ENCODE measurements at regions not wholly inside any gene's neighbourhood (a gene's known extent, or its start where the extent isn't known, plus 50 kb on each side); places are given as distances from the start of the nearest gene placed in this dataset.
A peak's percentile ranks its signal among the peaks of the same experiment; 100 is the strongest.

DNA sequence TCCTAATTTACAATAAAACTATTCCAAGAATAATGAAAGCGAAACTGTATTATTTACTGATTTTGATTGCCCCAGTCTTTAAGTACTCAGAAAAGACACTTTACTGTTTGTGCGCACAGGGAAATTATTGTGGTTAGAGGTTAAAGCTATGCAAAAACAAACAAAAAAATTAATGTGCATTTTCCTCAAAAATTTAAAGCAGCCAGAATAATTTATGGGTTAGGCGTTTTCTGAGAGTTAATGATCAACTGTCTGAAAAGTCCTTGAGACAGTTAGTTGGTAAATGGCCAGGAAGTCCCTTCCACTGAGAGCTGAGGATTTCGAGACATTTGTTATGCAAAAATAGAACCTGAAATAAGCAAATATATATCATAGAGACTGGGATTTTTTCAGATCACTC is 143.3 kb downstream of the IRS1 start:
- H3K4me3 ChIP-seq (ENCODE audit: low read depth, low read length), result no peak overlapping the region
- DNase-seq (ENCODE audit: low read depth), result no peak

DNA sequence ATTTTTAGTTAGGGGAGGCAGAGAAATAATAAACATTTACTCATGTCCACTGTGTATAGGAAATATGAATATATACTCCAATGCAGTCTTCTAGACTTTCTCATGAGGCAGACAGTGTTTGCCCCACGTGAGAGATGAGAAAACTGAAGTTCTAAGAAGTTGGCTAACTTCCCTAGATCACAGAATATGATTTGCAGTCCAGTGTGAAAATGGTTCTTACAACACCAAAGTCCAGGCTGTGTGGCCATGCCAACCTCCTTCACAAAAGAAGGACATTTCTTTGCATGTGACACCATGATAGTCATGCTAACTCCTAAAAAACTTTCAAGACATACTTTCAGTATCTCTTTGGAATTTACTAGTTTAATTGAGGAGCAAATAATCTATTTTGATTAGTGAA is 143.7 kb downstream of the IRS1 start:
- no peak overlapping the region for H3K4me3 ChIP-seq (ENCODE audit: low read depth, low read length)
- no peak for DNase-seq (ENCODE audit: low read depth)

DNA sequence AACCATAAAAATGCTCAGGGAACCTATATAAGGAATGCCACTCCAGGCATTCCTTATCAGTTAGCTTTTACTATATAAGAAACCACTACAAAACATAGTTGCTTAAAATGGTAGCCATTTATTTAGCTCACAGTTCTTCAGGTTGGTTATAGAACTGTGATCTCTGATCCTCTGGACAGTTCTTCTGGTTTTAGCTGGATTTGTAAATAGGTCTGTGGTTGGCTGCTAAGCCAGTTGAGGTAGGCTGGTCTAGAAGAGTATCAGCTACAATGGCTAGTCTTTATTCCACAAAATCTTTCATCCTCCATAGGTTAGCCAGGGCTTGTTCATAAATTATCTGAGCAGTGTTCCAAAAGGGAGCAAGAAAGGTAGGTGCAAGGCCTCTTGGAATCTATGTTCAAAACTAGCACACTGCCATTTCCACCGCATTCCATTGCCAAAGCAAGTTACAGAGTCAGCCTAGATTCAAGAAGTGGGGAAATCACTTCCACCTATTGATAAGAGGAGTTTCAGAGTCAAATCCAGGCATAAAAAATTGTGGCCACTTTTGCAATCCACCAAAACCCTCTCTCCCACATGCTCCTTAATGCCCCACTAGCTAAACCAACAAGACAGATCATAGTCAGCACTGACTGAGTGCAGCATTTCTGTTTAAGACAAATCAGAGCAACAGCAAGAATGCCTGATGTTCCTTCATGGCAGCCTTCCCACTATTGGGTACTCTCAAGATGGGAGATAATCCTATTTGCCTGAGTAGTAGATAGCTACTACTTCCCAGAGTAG is 146.4 kb downstream of the IRS1 start:
- H3K4me3 ChIP-seq (ENCODE audit: low read depth, low read length), result no peak overlapping the region

DNA sequence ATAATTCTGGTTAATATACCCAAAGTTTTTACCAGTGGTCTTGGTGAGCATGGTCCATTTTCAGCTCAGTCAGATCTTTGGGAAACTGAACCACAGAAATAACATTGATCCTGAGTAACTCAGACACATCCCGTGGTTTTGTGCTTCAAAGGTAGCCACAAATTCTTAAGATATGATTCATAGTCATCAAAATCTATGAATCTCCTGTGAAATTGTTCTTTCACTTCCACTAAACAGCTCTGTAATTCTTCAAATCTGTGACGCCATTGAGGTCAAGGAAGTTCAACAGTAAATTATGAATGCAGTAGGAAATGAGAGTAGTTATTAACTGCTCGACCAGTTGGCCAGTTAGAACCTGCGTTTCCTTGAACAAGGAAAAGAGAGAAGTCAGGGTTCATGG is 147.3 kb downstream of the IRS1 start:
- peak; percentile 82 for DNase-seq (ENCODE audit: low read depth)
- H3K4me3 ChIP-seq (ENCODE audit: low read depth, low read length), result no peak overlapping the region

More for the DNA sequence above, 146.4 kb downstream of the IRS1 start:
- DNase-seq (ENCODE audit: low read depth), result no peak

DNA sequence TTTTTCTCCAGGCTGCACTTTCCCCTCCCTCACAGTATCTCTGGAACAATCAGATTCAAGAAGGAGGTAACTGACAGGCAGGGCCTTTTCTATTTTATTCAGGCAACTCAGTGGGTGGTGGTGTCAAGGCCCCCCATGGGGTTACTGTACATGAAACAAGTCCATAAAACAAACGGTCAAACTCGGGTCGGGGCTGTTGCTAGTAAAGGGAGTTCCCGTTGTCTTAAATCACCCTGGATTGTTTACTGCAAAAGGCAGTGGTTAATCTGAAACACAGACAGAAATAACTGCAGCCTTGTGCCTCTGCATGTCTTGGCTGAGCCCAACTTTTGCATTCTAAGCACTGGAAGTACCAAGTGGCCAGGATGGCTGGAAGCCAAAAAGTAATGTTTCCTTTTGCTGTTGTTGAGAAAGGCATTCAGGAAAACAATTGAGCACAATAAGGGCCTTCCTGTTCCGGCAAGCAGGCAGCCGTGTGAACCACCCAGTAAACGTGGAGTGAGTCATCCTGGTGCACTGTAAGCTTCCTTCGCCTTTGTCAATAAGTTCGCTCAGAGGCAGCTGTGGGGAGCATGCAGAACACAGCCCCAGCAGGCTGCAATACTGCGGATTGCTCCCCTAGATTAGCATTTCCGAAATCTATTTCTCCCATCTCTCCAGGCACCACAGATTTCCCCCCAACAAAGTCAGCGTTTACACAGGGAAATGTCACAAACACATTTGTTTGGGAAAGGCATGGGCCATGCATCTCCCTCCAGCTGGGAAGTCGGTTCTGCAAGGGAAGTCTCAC is 149.6 kb downstream of the IRS1 start:
- peak; percentile 99 for DNase-seq (ENCODE audit: low read depth)
- H3K4me3 ChIP-seq (ENCODE audit: low read depth, low read length), result no peak overlapping the region

DNA sequence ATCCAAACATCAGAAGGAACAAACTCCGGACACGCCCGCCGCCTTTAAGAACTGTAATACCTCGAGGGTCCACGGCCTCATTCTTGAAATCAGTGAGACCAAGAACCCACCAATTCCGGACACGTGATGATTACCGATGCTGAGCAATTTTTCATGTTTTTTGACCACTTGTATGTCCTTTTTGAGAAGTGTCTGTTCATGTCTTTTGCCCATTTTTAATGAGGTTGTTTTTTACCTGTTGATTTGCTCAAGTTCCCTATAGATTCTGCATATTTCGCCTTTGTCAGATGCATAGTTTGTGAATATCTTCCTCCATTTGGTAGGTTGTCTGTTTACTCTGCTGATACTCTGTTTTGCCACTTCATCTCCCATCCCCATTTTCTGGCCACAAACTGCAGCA is 150.4 kb downstream of the IRS1 start:
- H3K4me3 ChIP-seq (ENCODE audit: low read depth, low read length), result no peak overlapping the region
- no peak for DNase-seq (ENCODE audit: low read depth)

DNA sequence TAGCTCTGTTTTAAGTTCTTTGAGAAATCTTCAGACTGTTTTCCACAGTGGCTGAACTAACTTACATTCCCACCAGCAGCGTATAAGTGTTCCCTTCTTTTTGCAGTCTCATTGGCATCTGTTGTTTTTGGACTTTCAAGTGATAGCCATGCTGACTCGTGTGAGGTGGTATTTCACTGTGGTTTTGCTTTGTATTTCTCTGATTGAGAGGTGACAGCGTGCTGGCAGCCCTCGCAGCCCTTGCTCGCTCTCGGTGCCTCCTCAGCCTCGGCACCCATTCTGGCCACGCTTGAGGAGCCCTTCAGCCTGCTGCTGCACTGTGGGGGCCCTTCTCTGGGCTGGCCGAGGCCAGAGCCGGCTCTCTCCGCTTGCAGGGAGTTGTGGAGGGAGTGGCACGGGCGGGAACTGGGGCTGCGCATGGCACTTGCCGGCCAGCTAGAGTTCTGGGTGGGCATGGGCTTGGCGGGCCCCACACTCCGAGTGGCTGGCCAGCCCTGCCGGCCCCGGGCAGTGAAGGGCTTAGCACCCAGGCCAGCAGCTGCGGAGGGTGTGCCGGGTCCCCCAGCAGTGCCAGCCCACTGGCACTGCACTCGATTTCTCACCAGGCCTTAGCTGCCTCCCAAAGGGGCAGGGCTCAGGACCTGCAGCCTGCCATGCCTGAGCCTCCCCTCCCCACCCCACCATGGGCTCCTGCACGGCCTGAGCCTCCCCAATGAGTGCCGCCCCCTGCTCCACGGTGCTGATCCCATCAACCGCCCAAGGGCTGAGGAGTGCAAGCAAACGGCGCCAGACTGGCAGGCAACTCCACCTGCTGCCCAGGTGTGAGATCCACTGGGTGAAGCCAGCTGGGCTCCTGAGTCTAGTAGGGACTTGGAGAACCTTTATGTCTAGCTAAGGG is 151.8 kb downstream of the IRS1 start:
- no peak for DNase-seq (ENCODE audit: low read depth)
- H3K4me3 ChIP-seq (ENCODE audit: low read depth, low read length), result no peak overlapping the region

DNA sequence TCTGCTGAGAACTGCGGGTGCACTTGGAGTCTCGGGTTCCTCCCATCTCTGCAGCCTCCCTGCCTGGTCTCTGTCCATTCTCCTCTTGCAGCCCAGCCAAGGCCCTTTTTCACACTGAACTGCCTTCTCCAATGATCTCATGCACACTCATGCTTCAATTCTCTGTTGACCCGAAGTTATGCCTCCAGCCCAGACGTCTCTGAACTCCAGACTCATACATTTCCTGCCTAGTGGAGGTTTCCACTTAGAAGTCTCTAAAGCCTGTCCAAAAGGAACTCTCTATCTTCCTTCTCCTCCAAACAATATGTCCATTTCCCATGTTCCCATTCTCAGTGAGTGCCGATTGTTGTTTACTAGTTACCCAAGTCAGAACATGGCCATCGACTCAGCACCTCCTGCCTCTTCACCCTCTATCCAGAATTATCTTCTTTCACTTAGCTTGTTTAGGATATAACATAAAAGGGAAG is 155.2 kb downstream of the IRS1 start:
- DNase-seq (ENCODE audit: low read depth), result peak; percentile 73
- H3K4me3 ChIP-seq (ENCODE audit: low read depth, low read length), result no peak overlapping the region

DNA sequence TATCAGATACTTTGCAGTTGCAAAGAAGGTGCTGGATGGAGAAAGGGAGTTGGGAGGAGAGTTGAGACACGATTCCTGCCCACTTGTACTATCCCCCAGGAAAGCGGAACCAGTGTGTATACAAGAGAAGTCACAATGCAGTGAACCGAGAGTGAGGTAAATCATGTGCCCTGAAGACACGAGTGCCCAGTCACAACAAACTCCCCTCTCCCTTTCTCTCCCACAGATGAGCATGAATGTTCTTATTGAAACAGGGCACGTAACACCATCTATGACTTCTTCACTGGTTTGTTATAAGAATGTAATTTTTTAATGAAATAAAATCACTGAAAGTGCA is 155.7 kb downstream of the IRS1 start:
- no peak for DNase-seq (ENCODE audit: low read depth)
- H3K4me3 ChIP-seq (ENCODE audit: low read depth, low read length), result no peak overlapping the region

DNA sequence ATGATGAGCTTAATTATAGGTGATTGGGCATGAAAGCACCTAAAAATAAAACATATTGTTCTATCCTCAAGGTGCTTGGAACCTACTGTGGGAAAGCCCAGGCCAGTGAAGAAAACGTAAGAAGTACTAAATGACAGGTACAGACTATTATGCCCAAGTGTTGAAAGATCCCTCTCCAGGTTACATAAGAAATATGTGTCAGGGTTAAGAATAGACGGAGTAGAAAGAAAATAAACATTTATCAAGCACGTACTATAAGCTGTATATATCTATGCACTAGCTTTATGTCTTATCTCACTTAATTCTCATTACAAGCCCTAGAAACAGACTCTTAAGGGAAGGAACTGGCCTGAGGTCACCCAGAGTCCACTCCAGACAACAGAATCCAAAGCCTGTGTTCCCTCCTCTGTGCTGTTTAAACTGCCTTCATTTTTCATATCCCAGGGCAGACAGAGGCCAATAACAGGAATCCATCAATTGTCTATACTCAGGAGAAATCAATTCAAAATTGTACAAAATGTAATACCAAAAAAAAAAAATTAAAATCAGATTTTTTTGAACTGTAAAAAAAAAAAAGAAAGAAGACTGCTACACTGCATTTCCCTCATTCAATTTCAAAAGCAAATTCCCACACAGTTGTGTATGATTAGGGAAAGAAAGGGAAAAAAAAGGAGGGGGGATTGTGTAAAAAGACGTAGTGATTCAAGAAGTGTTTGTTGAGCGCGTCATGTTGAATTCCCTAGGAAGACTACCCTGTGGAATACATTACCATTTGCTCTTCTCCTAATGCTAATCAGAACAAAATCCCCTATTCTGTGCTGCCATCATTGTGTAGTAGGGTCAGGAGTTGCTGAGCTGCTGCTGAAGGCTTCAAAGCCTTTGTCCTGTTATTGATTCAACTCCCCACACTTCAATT is 156.3 kb downstream of the IRS1 start:
- H3K4me3 ChIP-seq (ENCODE audit: low read depth, low read length), result no peak overlapping the region
- DNase-seq (ENCODE audit: low read depth), result no peak

DNA sequence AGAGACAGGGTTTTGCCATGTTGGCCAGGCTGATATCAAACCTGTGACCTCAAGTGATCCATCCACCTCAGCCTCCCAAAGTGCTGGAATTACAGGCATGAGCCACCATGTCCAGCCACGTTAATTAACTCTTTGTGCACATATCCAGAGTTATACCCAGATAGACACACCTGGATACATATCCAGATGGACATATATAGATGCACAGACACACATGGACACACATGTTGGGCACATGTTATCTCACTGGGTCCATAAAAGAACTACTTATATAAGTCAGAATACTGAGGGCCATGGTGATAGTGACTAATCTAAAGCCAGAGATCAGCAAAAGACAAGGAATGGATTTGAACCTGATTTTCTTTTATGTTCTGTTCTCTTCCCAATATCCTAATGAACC is 158.6 kb downstream of the IRS1 start:
- no peak overlapping the region for H3K4me3 ChIP-seq (ENCODE audit: low read depth, low read length)
- no peak for DNase-seq (ENCODE audit: low read depth)

DNA sequence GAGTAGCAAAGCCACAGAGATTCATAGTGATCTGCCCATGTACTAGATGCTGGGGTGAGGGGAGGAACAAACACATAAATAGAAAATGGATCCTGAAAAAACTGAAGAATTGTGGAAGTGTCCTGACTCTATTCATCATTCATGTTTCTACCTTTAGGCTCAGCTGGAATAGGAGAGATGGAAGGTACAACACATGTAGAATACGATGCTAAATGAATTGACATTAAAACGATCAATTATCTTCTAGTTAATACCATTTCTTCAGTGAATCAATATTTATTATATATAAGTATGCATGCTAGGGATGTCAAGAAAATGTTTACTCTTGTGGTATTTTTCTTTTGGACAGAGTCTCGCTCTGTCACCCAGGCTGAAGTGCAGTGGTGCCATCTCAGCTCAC is 159.1 kb downstream of the IRS1 start:
- DNase-seq (ENCODE audit: low read depth), result no peak
- no peak overlapping the region for H3K4me3 ChIP-seq (ENCODE audit: low read depth, low read length)

DNA sequence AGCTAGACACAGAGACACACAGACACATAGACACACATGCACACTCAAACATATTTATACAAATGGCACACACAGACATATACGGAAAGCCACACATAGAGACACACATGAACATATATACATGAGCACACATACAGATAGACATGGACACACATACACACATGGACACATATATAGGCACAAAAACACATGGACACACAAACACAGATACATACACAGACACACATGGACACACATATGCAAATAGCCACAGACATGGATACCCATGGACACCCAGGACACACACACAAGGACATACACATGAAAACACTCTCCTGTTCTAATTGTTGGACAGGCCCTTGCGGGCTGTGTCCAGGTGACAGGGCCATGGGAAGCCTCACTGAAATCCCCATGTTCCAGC is 160.1 kb downstream of the IRS1 start:
- no peak for DNase-seq (ENCODE audit: low read depth)
- no peak overlapping the region for H3K4me3 ChIP-seq (ENCODE audit: low read depth, low read length)

DNA sequence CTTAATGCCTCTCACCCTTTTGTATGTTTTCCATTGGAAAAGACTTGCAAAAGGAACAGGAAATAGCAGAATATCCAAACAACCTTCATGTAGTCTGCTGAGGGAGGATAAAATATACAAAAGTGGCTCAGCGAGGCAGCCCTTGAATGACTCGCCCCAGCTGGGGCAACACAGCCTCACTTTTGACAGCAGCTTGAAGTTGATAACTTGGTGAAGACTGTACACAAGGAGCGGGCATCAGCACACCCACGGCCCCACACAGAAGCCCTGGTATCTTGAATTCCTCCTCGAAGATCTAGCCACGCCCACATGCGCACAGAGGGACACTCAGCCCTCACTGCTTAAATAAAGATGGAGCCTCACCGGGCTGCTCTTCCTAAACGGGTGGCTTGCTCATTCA is 161.0 kb downstream of the IRS1 start:
- DNase-seq (ENCODE audit: low read depth), result no peak
- H3K4me3 ChIP-seq (ENCODE audit: low read depth, low read length), result no peak overlapping the region

DNA sequence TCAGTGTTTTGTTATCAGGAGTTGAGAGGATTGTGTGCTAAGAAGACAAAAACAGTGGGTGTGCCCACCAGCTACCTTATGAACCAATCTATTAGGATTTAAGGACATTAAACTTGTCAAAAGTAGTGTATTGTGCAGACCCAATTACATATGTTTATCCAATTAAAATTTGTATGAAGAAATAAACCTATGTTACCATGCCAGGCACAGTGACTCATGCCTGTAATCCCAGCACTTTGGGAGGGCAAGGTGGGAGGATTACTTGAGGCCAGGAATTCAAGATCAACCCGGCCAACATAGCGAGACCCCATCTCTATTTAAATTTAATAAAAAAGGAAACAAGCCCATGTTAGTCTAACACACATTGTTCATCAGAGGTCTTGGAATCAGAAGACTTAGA is 162.2 kb downstream of the IRS1 start:
- no peak for DNase-seq (ENCODE audit: low read depth)
- no peak overlapping the region for H3K4me3 ChIP-seq (ENCODE audit: low read depth, low read length)

DNA sequence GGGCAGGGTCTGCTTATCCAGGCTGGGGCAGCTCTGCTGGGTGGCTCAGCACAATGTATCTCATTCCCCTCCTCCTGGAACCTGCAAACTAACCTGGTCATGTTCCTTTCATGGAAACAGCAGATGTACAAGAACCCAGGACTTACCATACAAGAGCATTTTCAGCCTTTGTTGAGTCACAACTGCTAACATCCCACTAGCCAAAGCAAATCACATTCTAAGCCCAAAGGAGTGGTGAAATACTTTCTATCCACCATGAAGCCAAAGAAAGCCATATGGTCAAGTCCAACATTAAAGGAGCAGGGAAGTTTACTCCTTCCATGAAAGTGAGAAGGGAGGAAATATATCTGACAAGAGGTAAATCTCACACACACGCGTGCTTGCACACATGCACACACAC is 163.0 kb downstream of the IRS1 start:
- DNase-seq (ENCODE audit: low read depth), result no peak
- no peak overlapping the region for H3K4me3 ChIP-seq (ENCODE audit: low read depth, low read length)

DNA sequence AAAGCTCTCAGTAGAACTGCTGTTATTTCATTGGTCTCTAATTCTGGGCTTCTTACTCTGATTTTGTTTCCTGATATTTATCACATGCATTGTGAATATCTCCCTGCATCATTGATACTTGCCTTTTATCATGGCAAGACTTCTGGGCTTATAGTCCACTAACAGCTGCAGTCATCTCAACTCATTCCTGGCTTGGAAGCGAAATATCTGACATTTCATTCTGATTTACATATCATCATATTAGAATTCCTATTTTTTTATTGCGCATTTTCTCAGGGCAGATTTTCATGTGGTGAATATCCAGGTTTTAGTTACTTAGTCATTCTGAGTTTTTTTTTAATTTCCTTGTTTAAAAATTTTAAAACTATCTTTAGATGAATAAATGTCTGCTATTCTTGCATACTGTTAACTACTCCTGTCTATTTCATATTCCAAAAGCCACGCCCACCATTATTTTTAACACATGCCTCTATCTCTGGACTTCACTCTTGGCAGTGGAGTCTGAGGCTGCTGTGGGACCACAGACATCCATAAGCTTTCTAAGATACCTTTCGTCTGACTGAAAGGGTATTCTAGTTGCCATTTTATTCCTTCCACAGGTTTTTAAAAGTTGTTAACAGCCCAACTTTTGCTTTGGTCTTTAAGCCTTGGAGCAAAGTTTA is 164.5 kb downstream of the IRS1 start:
- H3K4me3 ChIP-seq (ENCODE audit: low read depth, low read length), result no peak overlapping the region
- DNase-seq (ENCODE audit: low read depth), result no peak

DNA sequence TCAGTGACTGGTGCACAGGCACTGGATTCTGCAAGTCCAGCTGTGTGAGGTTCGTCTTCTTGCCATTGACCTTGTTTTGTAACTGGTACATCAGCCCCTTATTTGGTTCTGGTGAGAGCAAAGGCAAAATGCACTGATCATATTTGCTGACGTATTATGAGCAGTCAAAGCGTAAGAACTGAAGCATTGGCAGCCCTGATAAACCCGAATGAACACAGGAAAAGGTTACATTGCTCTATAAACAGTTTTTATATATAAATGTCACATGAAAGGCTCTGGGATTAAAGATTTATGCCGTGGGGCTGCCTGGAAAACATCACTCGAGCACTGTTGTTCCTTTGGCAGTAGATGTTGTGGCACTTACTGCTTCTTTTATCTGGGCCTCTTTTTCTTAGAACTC is 167.9 kb downstream of the IRS1 start:
- H3K4me3 ChIP-seq (ENCODE audit: low read depth, low read length), result no peak overlapping the region
- DNase-seq (ENCODE audit: low read depth), result no peak

DNA sequence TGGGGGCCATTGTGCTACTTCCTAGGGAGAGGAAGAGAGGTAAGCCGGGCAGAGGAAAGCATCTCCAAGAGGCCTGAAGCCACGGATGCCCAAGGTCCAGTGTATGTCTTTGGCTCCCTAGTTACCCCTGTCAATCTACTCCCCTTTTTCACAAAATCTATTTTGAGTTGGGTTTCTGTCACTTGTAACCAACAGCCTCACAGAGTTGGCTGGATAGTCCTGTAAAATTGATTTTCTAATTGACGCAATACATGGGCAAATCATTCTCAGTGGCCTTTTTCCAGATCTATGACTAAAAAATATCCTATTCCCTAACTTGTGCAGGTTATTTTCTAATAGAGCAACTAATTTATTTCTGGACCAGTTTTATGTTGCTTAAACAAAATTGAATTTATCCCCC is 168.4 kb downstream of the IRS1 start:
- H3K4me3 ChIP-seq (ENCODE audit: low read depth, low read length), result no peak overlapping the region

More for the DNA sequence above, 168.4 kb downstream of the IRS1 start:
- DNase-seq (ENCODE audit: low read depth), result no peak
